ENCODE measurements at regions not wholly inside any gene's neighbourhood (a gene's known extent, or its start where the extent isn't known, plus 50 kb on each side); places are given as distances from the start of the nearest gene placed in this dataset.

DNA sequence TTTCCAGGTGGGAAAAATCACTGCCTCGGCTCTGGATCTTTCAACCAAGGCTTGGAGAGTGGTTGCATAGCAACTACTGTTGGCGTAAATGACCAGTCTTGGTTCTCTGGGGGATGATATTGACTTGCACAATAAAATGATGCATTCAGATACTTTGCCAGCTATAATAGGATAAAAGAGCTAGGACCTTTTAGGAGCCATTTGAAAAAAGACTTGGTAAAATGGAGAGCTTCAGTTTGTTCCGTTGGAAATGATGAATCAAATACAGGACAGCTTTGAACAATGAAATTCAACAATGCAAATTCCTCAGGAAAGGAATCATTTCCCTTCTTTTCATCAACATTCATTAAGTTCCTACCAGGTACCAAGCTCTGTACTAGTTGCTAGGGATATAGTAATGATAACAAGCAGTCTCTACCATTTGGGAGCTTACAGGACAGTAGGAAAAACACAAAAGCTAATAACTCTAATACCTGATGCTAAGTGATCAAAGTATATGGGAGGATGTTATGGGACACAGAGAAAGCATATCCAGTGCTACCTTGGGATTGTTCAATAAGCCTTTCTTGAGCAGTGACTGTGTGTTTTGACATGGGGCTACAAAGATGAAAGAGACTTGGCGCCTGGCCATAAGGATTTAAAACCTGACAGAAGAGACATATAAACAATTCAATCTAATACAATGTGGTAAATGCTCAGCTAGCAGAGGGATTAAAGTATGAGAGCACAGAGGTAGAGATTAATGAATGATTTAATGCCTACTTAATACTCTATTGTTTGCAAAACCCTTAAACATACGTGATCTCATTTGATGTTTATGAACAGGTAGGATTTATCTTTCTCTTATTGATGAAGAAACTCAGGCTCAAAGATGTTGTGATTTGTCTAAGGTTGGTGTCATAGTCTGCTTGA lies 110.7 kb downstream of the QPCT start:
- no peak overlapping the region for H3K27ac ChIP-seq (ENCODE audit: low read length)
- no peaks in the 10 kb centered on the region for H3K36me3 ChIP-seq (ENCODE audit: control insufficient read depth in 2 of 2, insufficient read depth in 2 of 2, low read length in 2 of 2)
- no peak overlapping the region for H3K4me3 ChIP-seq (ENCODE audit: low read length in 2 of 2)
- H3K27me3 ChIP-seq (ENCODE audit: control insufficient read depth in 1 of 2, insufficient read depth in 2 of 2, low read length in 2 of 2), result no peaks in the 10 kb centered on the region
- H3K9ac ChIP-seq (ENCODE audit: low read length in 2 of 2), result no peak overlapping the region
- H3K9me3 ChIP-seq (ENCODE audit: control insufficient read depth in 2 of 2, low read length in 2 of 2), result no peaks in the 10 kb centered on the region
- peaks cover 13% of the 10 kb centered on the region for H3K4me1 ChIP-seq (ENCODE audit: control insufficient read depth, insufficient read depth, low read length)

DNA sequence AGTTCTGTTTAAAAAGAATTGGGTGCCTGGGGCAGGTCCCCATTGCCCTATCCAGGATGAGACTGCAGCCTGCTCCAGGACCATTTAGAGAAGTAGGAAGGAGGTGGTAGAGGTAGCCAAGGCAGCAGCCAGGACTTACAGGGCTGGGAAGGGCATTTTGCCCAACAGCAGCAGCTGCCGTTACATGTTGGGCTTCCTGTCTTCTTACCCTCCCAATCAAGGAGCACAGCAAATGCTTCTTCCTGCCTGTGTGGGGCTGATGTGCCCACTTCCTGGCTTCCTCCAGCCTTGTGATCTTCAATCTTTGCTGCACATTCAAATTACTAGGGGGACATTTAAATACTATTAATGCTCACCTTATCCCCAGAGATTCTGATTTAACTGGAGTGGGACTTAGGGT lies 112.0 kb downstream of the QPCT start:
- Histone ChIP-seq H3K9ac (ENCODE audit: low read length in 2 of 2) (no peak overlapping the region), H3K4me3 (ENCODE audit: low read length in 2 of 2) (no peak overlapping the region), H3K4me1 (ENCODE audit: control insufficient read depth, insufficient read depth, low read length) (peaks cover 17% of the 10 kb centered on the region), H3K36me3 (ENCODE audit: control insufficient read depth in 2 of 2, insufficient read depth in 2 of 2, low read length in 2 of 2) (no peaks in the 10 kb centered on the region), H3K27ac (ENCODE audit: low read length) (no peak overlapping the region), H3K9me3 (ENCODE audit: control insufficient read depth in 2 of 2, low read length in 2 of 2) (no peaks in the 10 kb centered on the region), H3K27me3 (ENCODE audit: control insufficient read depth in 1 of 2, insufficient read depth in 2 of 2, low read length in 2 of 2) (no peaks in the 10 kb centered on the region)

DNA sequence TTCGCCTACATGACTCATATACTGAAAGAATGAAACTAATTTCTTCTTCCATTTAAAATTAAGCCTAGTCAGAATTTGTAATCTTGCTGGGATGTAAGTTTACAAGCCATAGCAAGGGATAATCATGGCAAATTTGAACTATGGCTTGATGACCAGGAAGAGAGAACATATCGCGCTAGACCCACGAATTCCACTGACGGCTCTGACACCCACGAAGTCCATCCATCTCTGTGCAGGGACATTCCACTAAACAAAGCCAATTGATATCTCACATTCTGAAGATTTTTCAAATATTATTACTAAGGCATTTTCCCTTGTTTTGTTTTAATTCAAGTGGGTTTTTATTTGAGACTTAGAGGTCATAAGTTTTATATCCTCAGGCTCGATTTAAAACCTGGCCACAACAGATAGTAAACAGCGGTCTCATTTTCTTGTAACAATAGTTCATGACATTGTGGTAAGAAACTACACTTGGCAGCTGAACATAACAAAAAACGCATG lies 113.0 kb downstream of the QPCT start:
- H3K27me3 ChIP-seq (ENCODE audit: control insufficient read depth in 1 of 2, insufficient read depth in 2 of 2, low read length in 2 of 2), result no peaks in the 10 kb centered on the region
- H3K27ac ChIP-seq (ENCODE audit: low read length), result no peak overlapping the region
- H3K9me3 ChIP-seq (ENCODE audit: control insufficient read depth in 2 of 2, low read length in 2 of 2), result no peaks in the 10 kb centered on the region
- H3K4me3 ChIP-seq (ENCODE audit: low read length in 2 of 2), result no peak overlapping the region
- H3K36me3 ChIP-seq (ENCODE audit: control insufficient read depth in 2 of 2, insufficient read depth in 2 of 2, low read length in 2 of 2), result no peaks in the 10 kb centered on the region
- peaks cover 17% of the 10 kb centered on the region for H3K4me1 ChIP-seq (ENCODE audit: control insufficient read depth, insufficient read depth, low read length)
- no peak overlapping the region for H3K9ac ChIP-seq (ENCODE audit: low read length in 2 of 2)

DNA sequence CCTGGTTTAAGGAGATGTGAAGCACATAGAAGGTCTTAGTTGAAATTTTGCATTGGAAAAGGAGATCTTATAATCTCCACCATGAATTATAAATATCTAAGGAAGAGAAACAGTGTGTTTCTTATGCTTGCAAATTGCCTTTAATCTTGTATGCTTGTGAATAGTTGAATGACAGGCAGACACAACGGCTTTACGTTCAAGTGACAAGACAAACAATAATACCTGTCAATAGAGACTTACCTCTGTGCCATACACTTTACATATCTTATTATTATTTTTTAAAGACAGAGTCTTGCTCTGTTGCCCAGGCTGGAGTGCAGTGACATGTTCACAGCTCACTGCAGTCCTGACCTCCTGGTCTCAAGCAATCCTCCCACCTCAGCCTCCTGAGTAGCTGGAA lies 113.7 kb downstream of the QPCT start:
- H3K27me3 ChIP-seq (ENCODE audit: control insufficient read depth in 1 of 2, insufficient read depth in 2 of 2, low read length in 2 of 2), result no peaks in the 10 kb centered on the region
- H3K27ac ChIP-seq (ENCODE audit: low read length), result no peak overlapping the region
- H3K36me3 ChIP-seq (ENCODE audit: control insufficient read depth in 2 of 2, insufficient read depth in 2 of 2, low read length in 2 of 2), result no peaks in the 10 kb centered on the region
- H3K4me1 ChIP-seq (ENCODE audit: control insufficient read depth, insufficient read depth, low read length), result peaks cover 17% of the 10 kb centered on the region
- no peak overlapping the region for H3K9ac ChIP-seq (ENCODE audit: low read length in 2 of 2)
- no peaks in the 10 kb centered on the region for H3K9me3 ChIP-seq (ENCODE audit: control insufficient read depth in 2 of 2, low read length in 2 of 2)
- H3K4me3 ChIP-seq (ENCODE audit: low read length in 2 of 2), result no peak overlapping the region

DNA sequence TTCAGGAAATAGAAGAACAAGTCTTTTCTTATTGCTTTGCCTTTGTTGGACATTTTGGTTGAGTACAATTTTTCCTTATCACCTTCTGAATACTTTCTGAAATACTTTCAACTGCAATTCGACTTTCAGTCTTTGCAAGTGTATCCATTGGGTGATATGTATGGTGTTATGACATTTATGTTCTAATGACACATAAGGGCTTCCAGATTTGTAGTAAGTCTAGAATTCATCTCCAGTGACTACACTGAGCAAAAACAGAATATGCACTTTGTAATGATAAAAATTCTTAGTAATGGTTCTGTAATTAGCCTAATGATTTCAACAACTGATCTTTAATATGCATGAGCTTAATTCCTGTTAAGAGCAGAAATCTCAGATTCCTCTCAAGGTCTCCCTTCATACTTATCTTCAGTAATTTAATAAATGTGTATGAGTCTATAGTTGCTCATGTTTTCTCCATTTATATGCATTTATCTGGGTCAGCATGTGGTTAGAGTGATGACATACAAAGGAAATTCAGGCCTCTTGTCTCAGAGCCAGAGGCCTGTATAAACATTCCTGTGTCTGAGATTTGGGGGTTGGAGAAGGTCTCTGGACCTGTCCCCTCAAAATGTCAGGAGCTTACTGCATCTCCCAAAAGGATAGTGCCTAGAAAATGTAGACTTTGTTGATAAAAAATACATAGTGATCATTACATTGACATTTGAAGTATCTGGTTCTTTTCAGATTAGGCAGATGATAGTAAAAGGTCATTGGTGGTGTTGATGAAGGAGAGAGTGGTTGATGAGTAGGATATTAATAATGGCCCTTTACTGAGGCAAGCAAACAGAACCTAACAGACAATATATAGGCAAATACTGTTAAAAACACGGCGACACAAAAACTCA lies 114.9 kb downstream of the QPCT start:
- H3K36me3 ChIP-seq (ENCODE audit: control insufficient read depth in 2 of 2, insufficient read depth in 2 of 2, low read length in 2 of 2), result no peaks in the 10 kb centered on the region
- peaks cover 17% of the 10 kb centered on the region for H3K4me1 ChIP-seq (ENCODE audit: control insufficient read depth, insufficient read depth, low read length)
- no peaks in the 10 kb centered on the region for H3K9me3 ChIP-seq (ENCODE audit: control insufficient read depth in 2 of 2, low read length in 2 of 2)
- no peak overlapping the region for H3K4me3 ChIP-seq (ENCODE audit: low read length in 2 of 2)
- H3K27me3 ChIP-seq (ENCODE audit: control insufficient read depth in 1 of 2, insufficient read depth in 2 of 2, low read length in 2 of 2), result no peaks in the 10 kb centered on the region
- peak overlapping the region; percentile 56 for H3K27ac ChIP-seq (ENCODE audit: low read length)
- H3K9ac ChIP-seq (ENCODE audit: low read length in 2 of 2), result no peak overlapping the region

DNA sequence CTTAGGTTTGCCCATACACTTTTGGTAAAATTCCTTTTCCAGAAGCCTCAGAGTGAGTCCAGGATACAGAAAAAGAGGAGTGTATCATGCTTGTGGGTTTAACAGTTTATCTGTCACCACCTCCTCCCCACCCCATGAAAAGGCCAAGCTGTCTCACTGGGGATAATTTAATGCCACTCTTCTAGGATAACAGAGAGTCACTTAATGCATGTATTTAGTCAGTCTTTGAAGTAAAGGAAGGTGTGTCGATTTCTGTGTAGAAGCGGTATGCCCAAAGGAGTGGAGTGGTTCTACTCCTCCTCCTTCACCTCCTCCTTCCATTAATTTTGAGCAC lies 116.4 kb downstream of the QPCT start:
- no peaks in the 10 kb centered on the region for H3K27me3 ChIP-seq (ENCODE audit: control insufficient read depth in 1 of 2, insufficient read depth in 2 of 2, low read length in 2 of 2)
- peaks cover 17% of the 10 kb centered on the region for H3K4me1 ChIP-seq (ENCODE audit: control insufficient read depth, insufficient read depth, low read length)
- no peaks in the 10 kb centered on the region for H3K36me3 ChIP-seq (ENCODE audit: control insufficient read depth in 2 of 2, insufficient read depth in 2 of 2, low read length in 2 of 2)
- no peak overlapping the region for H3K4me3 ChIP-seq (ENCODE audit: low read length in 2 of 2)
- peak overlapping the region; percentile 56 for H3K27ac ChIP-seq (ENCODE audit: low read length)
- no peak overlapping the region for H3K9ac ChIP-seq (ENCODE audit: low read length in 2 of 2)
- H3K9me3 ChIP-seq (ENCODE audit: control insufficient read depth in 2 of 2, low read length in 2 of 2), result no peaks in the 10 kb centered on the region

DNA sequence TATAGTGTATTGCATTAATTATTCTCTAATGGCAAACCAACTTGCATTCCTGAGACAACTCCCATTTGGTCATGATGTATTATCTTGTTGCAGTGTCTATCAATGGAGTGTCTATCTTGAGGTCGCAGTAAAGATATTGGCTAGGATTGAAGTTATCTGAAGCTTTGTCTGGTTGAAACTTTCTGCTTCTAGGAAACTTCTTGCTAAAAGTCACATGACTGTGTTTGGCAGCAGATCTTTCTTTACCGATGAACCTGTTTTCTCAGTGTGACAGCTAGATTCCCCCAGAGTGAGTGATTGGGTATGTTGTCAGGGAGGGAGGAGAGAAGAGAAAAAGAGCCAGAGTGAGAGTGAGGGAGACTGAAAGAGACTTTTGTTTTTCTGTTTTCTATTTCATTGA lies 119.6 kb downstream of the QPCT start:
- no peak overlapping the region for H3K27ac ChIP-seq (ENCODE audit: low read length)
- H3K9me3 ChIP-seq (ENCODE audit: control insufficient read depth in 2 of 2, low read length in 2 of 2), result no peaks in the 10 kb centered on the region
- H3K9ac ChIP-seq (ENCODE audit: low read length in 2 of 2), result no peak overlapping the region
- H3K4me3 ChIP-seq (ENCODE audit: low read length in 2 of 2), result no peak overlapping the region
- H3K36me3 ChIP-seq (ENCODE audit: control insufficient read depth in 2 of 2, insufficient read depth in 2 of 2, low read length in 2 of 2), result no peaks in the 10 kb centered on the region
- H3K27me3 ChIP-seq (ENCODE audit: control insufficient read depth in 1 of 2, insufficient read depth in 2 of 2, low read length in 2 of 2), result no peaks in the 10 kb centered on the region
- peaks cover 13% of the 10 kb centered on the region for H3K4me1 ChIP-seq (ENCODE audit: control insufficient read depth, insufficient read depth, low read length)

DNA sequence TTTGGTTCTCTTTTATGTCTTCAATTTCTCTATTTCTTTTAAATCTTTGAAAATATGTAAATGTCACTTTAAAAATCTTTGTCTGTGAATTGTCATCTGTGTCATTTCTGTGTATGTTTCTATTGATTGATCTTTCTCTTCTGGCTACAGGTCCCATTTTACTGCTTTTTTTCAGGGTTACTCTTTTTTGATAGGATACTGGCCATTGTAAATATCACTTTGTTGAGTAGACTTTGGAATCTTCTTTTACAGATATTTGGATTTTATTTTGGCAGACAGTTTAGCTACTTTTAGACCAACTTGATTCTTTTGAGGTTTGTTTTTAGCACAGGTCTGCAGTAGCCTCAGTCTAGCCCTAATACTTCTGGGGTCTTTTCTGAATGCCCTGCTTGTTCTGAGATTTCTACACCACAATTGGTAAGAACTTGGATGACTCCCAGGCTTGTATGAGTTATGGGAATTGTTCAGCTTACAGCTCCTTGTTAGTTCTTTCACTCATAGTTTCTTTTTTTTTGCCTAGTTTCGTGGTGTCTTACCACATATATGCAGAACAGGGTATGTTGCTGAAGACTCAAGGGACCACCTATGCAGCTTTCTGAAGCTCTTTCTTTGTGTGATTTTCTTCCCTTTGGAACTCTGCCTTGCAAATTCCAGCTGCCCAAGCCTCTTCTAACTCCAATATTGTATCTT lies 122.2 kb downstream of the QPCT start:
- H3K9me3 ChIP-seq (ENCODE audit: control insufficient read depth in 2 of 2, low read length in 2 of 2), result no peaks in the 10 kb centered on the region
- no peak overlapping the region for H3K4me3 ChIP-seq (ENCODE audit: low read length in 2 of 2)
- no peaks in the 10 kb centered on the region for H3K36me3 ChIP-seq (ENCODE audit: control insufficient read depth in 2 of 2, insufficient read depth in 2 of 2, low read length in 2 of 2)
- H3K9ac ChIP-seq (ENCODE audit: low read length in 2 of 2), result no peak overlapping the region
- no peak overlapping the region for H3K27ac ChIP-seq (ENCODE audit: low read length)
- H3K4me1 ChIP-seq (ENCODE audit: control insufficient read depth, insufficient read depth, low read length), result no peaks in the 10 kb centered on the region
- no peaks in the 10 kb centered on the region for H3K27me3 ChIP-seq (ENCODE audit: control insufficient read depth in 1 of 2, insufficient read depth in 2 of 2, low read length in 2 of 2)

DNA sequence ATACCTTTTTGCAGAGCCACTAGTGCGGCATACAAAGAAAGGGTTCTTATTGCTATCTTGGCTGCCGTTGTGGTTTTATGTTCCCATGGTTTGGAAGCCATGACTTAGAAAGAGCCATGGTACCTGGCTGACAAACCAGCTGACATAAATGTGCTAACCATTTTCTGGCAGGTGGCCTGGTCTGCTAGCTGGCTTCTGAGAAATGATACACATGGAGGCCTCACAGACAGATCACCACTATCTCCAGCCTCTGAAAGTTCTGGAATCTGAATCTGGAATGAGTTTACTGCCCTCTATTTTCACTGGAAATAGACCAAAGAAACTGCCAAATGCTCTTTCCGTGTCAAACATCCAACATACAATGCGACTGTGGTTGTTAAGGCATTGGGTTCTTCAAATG lies 123.7 kb downstream of the QPCT start:
- H3K27ac ChIP-seq (ENCODE audit: low read length), result no peak overlapping the region
- H3K9me3 ChIP-seq (ENCODE audit: control insufficient read depth in 2 of 2, low read length in 2 of 2), result no peaks in the 10 kb centered on the region
- H3K27me3 ChIP-seq (ENCODE audit: control insufficient read depth in 1 of 2, insufficient read depth in 2 of 2, low read length in 2 of 2), result no peaks in the 10 kb centered on the region

DNA sequence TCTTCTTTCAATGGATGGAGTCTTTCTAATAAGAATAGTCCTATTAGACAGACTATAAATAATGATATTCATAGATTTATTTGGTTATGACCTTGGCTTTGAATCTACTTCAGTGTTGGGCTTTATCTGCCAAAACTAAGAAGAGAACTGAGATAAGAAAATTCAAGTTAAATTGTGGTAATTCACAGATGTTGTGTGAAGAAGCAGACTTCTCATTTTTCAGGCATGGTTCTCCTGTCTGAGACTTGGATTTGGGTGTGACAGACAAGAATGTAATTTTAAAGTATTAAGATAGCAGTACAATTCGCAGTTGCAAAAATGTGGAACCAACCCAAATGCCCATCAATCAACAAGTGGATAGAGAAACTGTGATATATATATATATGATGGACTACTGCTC lies 124.7 kb downstream of the QPCT start:
- peaks cover 3% of the 10 kb centered on the region for H3K4me1 ChIP-seq (ENCODE audit: control insufficient read depth, insufficient read depth, low read length)
- no peak overlapping the region for H3K9ac ChIP-seq (ENCODE audit: low read length in 2 of 2)
- no peaks in the 10 kb centered on the region for H3K27me3 ChIP-seq (ENCODE audit: control insufficient read depth in 1 of 2, insufficient read depth in 2 of 2, low read length in 2 of 2)

More for the DNA sequence above, 123.7 kb downstream of the QPCT start:
- no peak overlapping the region for H3K4me3 ChIP-seq (ENCODE audit: low read length in 2 of 2)
- no peaks in the 10 kb centered on the region for H3K36me3 ChIP-seq (ENCODE audit: control insufficient read depth in 2 of 2, insufficient read depth in 2 of 2, low read length in 2 of 2)
- peaks cover 3% of the 10 kb centered on the region for H3K4me1 ChIP-seq (ENCODE audit: control insufficient read depth, insufficient read depth, low read length)
- no peak overlapping the region for H3K9ac ChIP-seq (ENCODE audit: low read length in 2 of 2)

More for the DNA sequence above, 124.7 kb downstream of the QPCT start:
- H3K4me3 ChIP-seq (ENCODE audit: low read length in 2 of 2), result no peak overlapping the region
- no peaks in the 10 kb centered on the region for H3K9me3 ChIP-seq (ENCODE audit: control insufficient read depth in 2 of 2, low read length in 2 of 2)
- H3K36me3 ChIP-seq (ENCODE audit: control insufficient read depth in 2 of 2, insufficient read depth in 2 of 2, low read length in 2 of 2), result no peaks in the 10 kb centered on the region
- H3K27ac ChIP-seq (ENCODE audit: low read length), result no peak overlapping the region
